Cardiac muscle cell (in vitro differentiated cells and primary cell): ENCODE measurements at regions not wholly inside any gene's neighbourhood (a gene's known extent, or its start where the extent isn't known, plus 50 kb on each side); places are given as distances from the start of the nearest gene placed in this dataset.

Experiments
- DNase-seq, 2 donors: peaks; one replicate each; pipeline versions ENCODE4 v3.0.0 to v3.0.0-alpha.2; 2010 to 2017; ENCODE audit warnings: low read depth in 1 of 2, low spot score in 1 of 2
- H3K27ac ChIP-seq: fragments of 200-600 bp; sonication (generic); 2 replicates; pipeline ENCODE4 v1.5.1; 2016
- H3K27me3 ChIP-seq: fragments of 200-600 bp; sonication (generic); 2 replicates; pipeline ENCODE4 v1.6.0; 2016; ENCODE audit warnings: control low read depth
- H3K36me3 ChIP-seq: fragments of 200-600 bp; sonication (generic); 2 replicates; pipeline ENCODE4 v1.5.1; 2016; ENCODE audit warnings: control low read depth
- H3K4me1 ChIP-seq: fragments of 200-600 bp; sonication (generic); 2 replicates; pipeline ENCODE4 v1.8.1; 2017; ENCODE audit warnings: low read depth, mild to moderate bottlenecking, mixed run types
- H3K4me3 ChIP-seq: fragments of 200-600 bp; sonication (generic); 2 replicates; pipeline ENCODE4 v1.5.1; 2016; ENCODE audit warnings: mild to moderate bottlenecking
- H3K9me3 ChIP-seq: fragments of 200-600 bp; sonication (generic); 2 replicates; pipeline ENCODE4 v1.5.1; 2017; ENCODE audit warnings: low read depth, mild to moderate bottlenecking, control low read depth
- TF ChIP-seq, protein P1 (sequence below): IDR thresholded peaks from 2 replicates; pipeline ENCODE4 v1.5.1; 2012; ENCODE audit warnings: low read depth, mild to moderate bottlenecking, low read length

DNA sequence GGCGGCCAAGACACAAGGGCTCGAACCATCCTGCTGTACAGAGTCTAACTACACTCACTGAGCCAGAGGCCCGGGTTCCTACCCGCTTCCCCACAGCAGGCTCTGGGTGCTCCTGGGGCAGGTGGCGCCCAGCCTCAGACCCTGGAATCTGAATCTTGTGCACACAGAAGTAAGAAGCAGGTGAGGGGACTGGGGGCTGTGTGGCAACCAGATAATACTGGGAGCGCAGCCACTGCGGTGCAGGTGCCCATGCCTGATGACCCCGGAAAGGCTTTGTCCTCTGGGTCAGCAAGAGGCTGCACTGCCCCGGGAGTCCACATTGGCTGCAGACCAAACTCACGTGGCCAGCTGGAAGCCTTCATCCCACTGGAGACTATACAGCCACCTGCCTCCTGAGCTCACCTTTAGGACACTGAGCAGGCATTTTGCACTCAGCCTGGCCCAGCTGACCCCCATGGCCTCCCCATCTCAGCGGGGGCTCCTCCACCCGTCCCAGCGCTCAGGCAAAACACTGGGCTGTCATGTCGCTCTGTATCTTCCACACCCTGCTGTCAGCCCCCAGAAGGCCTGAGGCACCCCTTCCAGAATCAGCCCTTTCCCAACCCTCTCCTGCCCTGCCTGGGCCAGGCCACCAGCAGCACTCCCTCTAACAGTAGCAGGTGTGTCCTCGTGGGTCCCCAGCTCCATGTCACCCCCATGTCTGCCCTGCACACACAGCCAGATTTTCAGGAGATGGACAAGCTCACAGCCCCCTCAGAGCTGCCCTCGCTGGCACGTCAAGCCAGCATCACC, 101.0 kb upstream of the IQSEC1 start:
- no peak for DNase-seq
- Histone ChIP-seq H3K9me3 (no peaks in the 10 kb centered on the region), H3K4me3 (no peak overlapping the region), H3K27me3 (no peaks in the 10 kb centered on the region), H3K27ac (no peak overlapping the region), H3K4me1 (no peaks in the 10 kb centered on the region), H3K36me3 (no peaks in the 10 kb centered on the region)
- TF ChIP-seq, protein P1, sequence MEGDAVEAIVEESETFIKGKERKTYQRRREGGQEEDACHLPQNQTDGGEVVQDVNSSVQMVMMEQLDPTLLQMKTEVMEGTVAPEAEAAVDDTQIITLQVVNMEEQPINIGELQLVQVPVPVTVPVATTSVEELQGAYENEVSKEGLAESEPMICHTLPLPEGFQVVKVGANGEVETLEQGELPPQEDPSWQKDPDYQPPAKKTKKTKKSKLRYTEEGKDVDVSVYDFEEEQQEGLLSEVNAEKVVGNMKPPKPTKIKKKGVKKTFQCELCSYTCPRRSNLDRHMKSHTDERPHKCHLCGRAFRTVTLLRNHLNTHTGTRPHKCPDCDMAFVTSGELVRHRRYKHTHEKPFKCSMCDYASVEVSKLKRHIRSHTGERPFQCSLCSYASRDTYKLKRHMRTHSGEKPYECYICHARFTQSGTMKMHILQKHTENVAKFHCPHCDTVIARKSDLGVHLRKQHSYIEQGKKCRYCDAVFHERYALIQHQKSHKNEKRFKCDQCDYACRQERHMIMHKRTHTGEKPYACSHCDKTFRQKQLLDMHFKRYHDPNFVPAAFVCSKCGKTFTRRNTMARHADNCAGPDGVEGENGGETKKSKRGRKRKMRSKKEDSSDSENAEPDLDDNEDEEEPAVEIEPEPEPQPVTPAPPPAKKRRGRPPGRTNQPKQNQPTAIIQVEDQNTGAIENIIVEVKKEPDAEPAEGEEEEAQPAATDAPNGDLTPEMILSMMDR, result no peak

DNA sequence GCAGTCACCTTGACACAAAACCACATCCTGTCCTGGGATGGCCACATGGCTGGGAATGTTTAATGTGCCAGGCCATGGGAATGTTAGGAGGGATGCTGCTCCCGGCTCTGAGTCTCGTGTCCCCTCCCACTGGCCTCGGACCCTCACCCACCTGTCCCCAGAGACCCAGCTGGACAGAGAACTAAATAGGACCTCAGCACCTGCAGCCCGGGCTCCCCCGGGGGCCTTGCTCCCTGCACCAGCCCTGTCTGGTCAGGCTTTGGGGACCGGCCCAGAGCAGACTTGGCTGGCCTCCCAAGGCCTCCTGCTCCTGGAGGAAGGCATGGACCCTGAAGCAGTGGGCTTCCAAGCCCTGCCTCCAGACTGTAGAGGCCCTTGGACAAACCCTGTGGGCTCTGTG, 100.0 kb upstream of the IQSEC1 start:
- Histone ChIP-seq H3K4me3 (no peak overlapping the region), H3K4me1 (no peaks in the 10 kb centered on the region), H3K9me3 (no peaks in the 10 kb centered on the region), H3K27me3 (no peaks in the 10 kb centered on the region), H3K27ac (no peak overlapping the region), H3K36me3 (no peaks in the 10 kb centered on the region)
- no peak for DNase-seq
- TF ChIP-seq, protein P1, result no peak

GRCh38 chr3:13172644-13173013, 99.4 kb upstream of the IQSEC1 start:
- DNase-seq, result no peak
- Histone ChIP-seq H3K4me3 (no peak overlapping the region), H3K27ac (no peak overlapping the region), H3K36me3 (no peaks in the 10 kb centered on the region), H3K4me1 (no peaks in the 10 kb centered on the region), H3K9me3 (no peaks in the 10 kb centered on the region), H3K27me3 (no peaks in the 10 kb centered on the region)
- TF ChIP-seq, protein P1, result no peak

GRCh38 chr3:13171704-13172643, 98.7 kb upstream of the IQSEC1 start:
- Histone ChIP-seq H3K27ac (no peak overlapping the region), H3K4me3 (no peak overlapping the region), H3K4me1 (no peaks in the 10 kb centered on the region), H3K27me3 (no peaks in the 10 kb centered on the region), H3K9me3 (no peaks in the 10 kb centered on the region), H3K36me3 (no peaks in the 10 kb centered on the region)
- no peak for DNase-seq
- TF ChIP-seq, protein P1, result no peak

GRCh38 chr3:13170317-13170716, 97.1 kb upstream of the IQSEC1 start:
- Histone ChIP-seq H3K4me1 (no peaks in the 10 kb centered on the region), H3K9me3 (no peaks in the 10 kb centered on the region), H3K27me3 (no peaks in the 10 kb centered on the region), H3K27ac (no peak overlapping the region), H3K4me3 (no peak overlapping the region), H3K36me3 (no peaks in the 10 kb centered on the region)
- DNase-seq, result no peak
- TF ChIP-seq, protein P1, result no peak
